Tibial nerve (tissue), 3 donors: ENCODE measurements at regions not wholly inside any gene's neighbourhood (a gene's known extent, or its start where the extent isn't known, plus 50 kb on each side); places are given as distances from the start of the nearest gene placed in this dataset.

Source experiments
- CTCF ChIP-seq, 5 experiments: fragments of 200-600 bp in 3 of 5; fragments of 450-650 bp in 2 of 5; sonication (generic) in 3 of 5; IDR thresholded peaks; one replicate each; pipeline ENCODE4 v1.5.1; 2016 to 2019; ENCODE audit warnings: antibody characterized with exemption in 5 of 5, mild to moderate bottlenecking in 3 of 5, moderate library complexity in 2 of 5
- POLR2A ChIP-seq, 2 donors: fragments of 450-650 bp; IDR thresholded peaks; one replicate each; pipeline ENCODE4 v1.6.1; 2017; ENCODE audit warnings: antibody characterized with exemption in 2 of 2, mild to moderate bottlenecking in 2 of 2, moderate library complexity in 2 of 2

DNA sequence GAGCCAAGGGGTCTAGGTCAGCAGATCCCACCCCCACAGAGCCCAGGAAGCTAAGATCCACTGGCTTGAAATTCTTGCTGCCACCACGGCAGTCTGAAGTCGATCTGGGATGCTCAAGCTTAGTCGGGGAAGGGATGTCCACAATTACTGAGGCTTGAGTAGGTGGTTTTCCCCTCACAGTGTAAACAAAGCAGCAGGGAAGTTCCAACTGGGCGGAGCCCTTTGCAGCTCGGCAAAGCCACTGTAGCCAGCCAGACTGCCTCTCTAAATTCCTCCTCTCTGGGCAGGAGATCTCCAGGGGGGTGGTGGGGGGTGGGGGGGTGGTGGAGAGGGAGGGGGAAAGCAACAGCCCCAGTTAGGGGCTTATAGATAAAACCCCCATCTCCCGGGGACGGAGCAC, 419.5 kb downstream of the NUP35 start:
- no peak for TF ChIP-seq CTCF (IDR thresholded peaks at IDR 0.05)
- TF ChIP-seq POLR2A (IDR thresholded peaks at IDR 0.05) = no peak
